ENCODE measurements at regions not wholly inside any gene's neighbourhood (a gene's known extent, or its start where the extent isn't known, plus 50 kb on each side); places are given as distances from the start of the nearest gene placed in this dataset.

DNA sequence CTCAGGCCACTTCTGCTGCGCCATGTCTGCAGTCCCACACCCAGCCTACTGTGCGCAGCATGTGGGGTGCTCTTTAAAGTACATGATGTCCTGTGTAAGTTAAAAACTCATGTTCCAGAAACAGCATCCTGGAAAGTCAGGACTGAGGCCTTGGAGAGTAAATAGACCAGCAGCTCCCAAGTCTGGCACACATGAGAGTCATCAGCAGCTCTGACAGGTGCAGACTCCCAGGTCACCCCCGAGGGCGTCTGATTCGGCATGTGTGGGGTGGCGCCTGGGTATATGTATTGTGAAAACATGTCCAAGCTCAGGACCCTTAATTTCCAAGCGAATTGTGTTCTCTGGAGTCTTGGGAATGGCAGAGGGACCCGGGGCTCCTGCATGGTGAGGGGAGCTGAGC, 120.1 kb upstream of the RUNX3 start:
- TF ChIP-seq, protein P1, sequence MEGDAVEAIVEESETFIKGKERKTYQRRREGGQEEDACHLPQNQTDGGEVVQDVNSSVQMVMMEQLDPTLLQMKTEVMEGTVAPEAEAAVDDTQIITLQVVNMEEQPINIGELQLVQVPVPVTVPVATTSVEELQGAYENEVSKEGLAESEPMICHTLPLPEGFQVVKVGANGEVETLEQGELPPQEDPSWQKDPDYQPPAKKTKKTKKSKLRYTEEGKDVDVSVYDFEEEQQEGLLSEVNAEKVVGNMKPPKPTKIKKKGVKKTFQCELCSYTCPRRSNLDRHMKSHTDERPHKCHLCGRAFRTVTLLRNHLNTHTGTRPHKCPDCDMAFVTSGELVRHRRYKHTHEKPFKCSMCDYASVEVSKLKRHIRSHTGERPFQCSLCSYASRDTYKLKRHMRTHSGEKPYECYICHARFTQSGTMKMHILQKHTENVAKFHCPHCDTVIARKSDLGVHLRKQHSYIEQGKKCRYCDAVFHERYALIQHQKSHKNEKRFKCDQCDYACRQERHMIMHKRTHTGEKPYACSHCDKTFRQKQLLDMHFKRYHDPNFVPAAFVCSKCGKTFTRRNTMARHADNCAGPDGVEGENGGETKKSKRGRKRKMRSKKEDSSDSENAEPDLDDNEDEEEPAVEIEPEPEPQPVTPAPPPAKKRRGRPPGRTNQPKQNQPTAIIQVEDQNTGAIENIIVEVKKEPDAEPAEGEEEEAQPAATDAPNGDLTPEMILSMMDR (CRISPR knock-in tag; IDR thresholded peaks at IDR 0.05): no peak
- TF ChIP-seq ZNF3 (CRISPR knock-in tag; IDR thresholded peaks at IDR 0.05): no peak
- TF ChIP-seq ZNF207 (IDR thresholded peaks at IDR 0.05; ENCODE audit: borderline replicate concordance): no peak
- TF ChIP-seq JUND (CRISPR knock-in tag; IDR thresholded peaks at IDR 0.05): no peak
- TF ChIP-seq ARID2 (CRISPR knock-in tag; IDR thresholded peaks at IDR 0.05; ENCODE audit: borderline replicate concordance): no peak

Measured in HepG2 (cell line).